GM23338 (cell line): ENCODE measurements at regions not wholly inside any gene's neighbourhood (a gene's known extent, or its start where the extent isn't known, plus 50 kb on each side); places are given as distances from the start of the nearest gene placed in this dataset.

Experiments
- ATAC-seq: fragments of 200-7000 bp; cut with Tn5 transposase; 3 replicates; pipeline ENCODE4 v1.9.1; 2020
- DNase-seq: peaks from one replicate; pipeline ENCODE4 v3.0.0-alpha.2; 2015; ENCODE audit warnings: low spot score
- H2AFZ ChIP-seq: fragments of 200-600 bp; sonication (generic); 2 replicates; pipeline ENCODE4 v1.8.0; 2016; ENCODE audit warnings: antibody characterized with exemption, mild to moderate bottlenecking, moderate library complexity
- H3F3A ChIP-seq: fragments of 200-600 bp; sonication (generic); replicated peaks from 2 replicates; pipeline ENCODE4 v1.8.0; 2017; ENCODE audit warnings: antibody characterized with exemption, mixed run types, low read depth
- H3K27ac ChIP-seq: fragments of 200-600 bp; sonication (generic); 2 replicates; pipeline ENCODE4 v1.6.1; 2016; ENCODE audit warnings: low read depth
- H3K27me3 ChIP-seq: fragments of 200-600 bp; sonication (generic); 2 replicates; pipeline ENCODE4 v1.8.0; 2016; ENCODE audit warnings: mild to moderate bottlenecking, mixed run types, moderate library complexity; ENCODE audit not compliant: insufficient read depth
- H3K36me3 ChIP-seq: fragments of 200-600 bp; sonication (generic); 2 replicates; pipeline ENCODE4 v1.8.0; 2016; ENCODE audit warnings: mild to moderate bottlenecking; ENCODE audit not compliant: insufficient read depth
- H3K4me1 ChIP-seq: fragments of 200-600 bp; sonication (generic); 2 replicates; pipeline ENCODE4 v1.8.0; 2016; ENCODE audit warnings: mild to moderate bottlenecking, moderate library complexity; ENCODE audit not compliant: insufficient read depth
- H3K4me2 ChIP-seq: fragments of 200-600 bp; sonication (generic); 2 replicates; pipeline ENCODE4 v1.7.1; 2017; ENCODE audit warnings: mixed run types
- H3K4me3 ChIP-seq: fragments of 200-600 bp; sonication (generic); 2 replicates; pipeline ENCODE4 v1.6.1; 2016; ENCODE audit warnings: mixed run types
- H3K79me2 ChIP-seq: fragments of 200-600 bp; sonication (generic); replicated peaks from 2 replicates; pipeline ENCODE4 v1.8.0; 2017; ENCODE audit warnings: mild to moderate bottlenecking; ENCODE audit not compliant: insufficient read depth
- H3K9me2 ChIP-seq: fragments of 200-600 bp; sonication (generic); 2 replicates; pipeline ENCODE4 v1.8.0; 2017; ENCODE audit not compliant: insufficient read depth
- H4K20me1 ChIP-seq: fragments of 200-600 bp; sonication (generic); replicated peaks from 2 replicates; pipeline ENCODE4 v1.8.0; 2017; ENCODE audit warnings: mild to moderate bottlenecking; ENCODE audit not compliant: insufficient read depth
- H3K27ac Mint-ChIP-seq: 2 replicates; pipeline ENCODE4 v1.8.0; 2020; ENCODE audit warnings: inconsistent platforms, mild to moderate bottlenecking, moderate library complexity, mixed read lengths
- H3K27me3 Mint-ChIP-seq: 3 replicates; pipeline ENCODE4 v1.8.0; 2022; ENCODE audit warnings: low read depth, mild to moderate bottlenecking, moderate library complexity, mixed read lengths, inconsistent platforms; ENCODE audit not compliant: insufficient read depth, poor library complexity
- H3K36me3 Mint-ChIP-seq: 3 replicates; pipeline ENCODE4 v1.8.0; 2021; ENCODE audit warnings: low read depth, mild to moderate bottlenecking, inconsistent platforms, moderate library complexity, mixed read lengths
- H3K4me1 Mint-ChIP-seq: 3 replicates; pipeline ENCODE4 v1.8.0; 2020; ENCODE audit warnings: mild to moderate bottlenecking, inconsistent platforms, mixed read lengths
- H3K4me3 Mint-ChIP-seq: 3 replicates; pipeline ENCODE4 v1.8.0; 2021; ENCODE audit warnings: moderate library complexity, mild to moderate bottlenecking, inconsistent platforms, mixed read lengths
- H3K9me3 Mint-ChIP-seq: 3 replicates; pipeline ENCODE4 v1.8.0; 2020; ENCODE audit warnings: moderate library complexity, mild to moderate bottlenecking, inconsistent platforms, mixed read lengths
- CREB1 ChIP-seq: fragments of 250-450 bp; sonication (Bioruptor Pico); IDR thresholded peaks from 2 replicates; pipeline ENCODE4 v1.5.0; 2020; ENCODE audit warnings: low read depth, mild to moderate bottlenecking, moderate library complexity
- CTCF ChIP-seq, 2 experiments: fragments of 200-600 bp in 1 of 2; sonication (generic) in 1 of 2; conservative IDR thresholded peaks; 2 replicates each; pipeline versions ENCODE4 v1.5.1 to v1.6.1; 2016 to 2017; ENCODE audit warnings: antibody characterized with exemption in 2 of 2, low read depth in 2 of 2, mild to moderate bottlenecking in 2 of 2, moderate library complexity in 1 of 2
- ETS1 ChIP-seq: IDR thresholded peaks from 2 replicates; pipeline ENCODE4 v1.6.1; 2016; ENCODE audit warnings: antibody characterized with exemption
- EZH2phosphoT487 ChIP-seq: fragments of 200-600 bp; sonication (generic); IDR thresholded peaks from one replicate; pipeline ENCODE4 v1.8.1; 2018; ENCODE audit warnings: antibody characterized with exemption; ENCODE audit not compliant: unreplicated experiment
- JUNB ChIP-seq: IDR thresholded peaks from one replicate; pipeline ENCODE4 v1.6.1; 2016; ENCODE audit warnings: antibody characterized with exemption; ENCODE audit not compliant: unreplicated experiment
- NANOG ChIP-seq: IDR thresholded peaks from 2 replicates; pipeline ENCODE4 v1.6.1; 2016; ENCODE audit warnings: antibody characterized with exemption, borderline replicate concordance
- POLR2AphosphoS5 ChIP-seq: IDR thresholded peaks from 2 replicates; pipeline ENCODE4 v1.6.1; 2016; ENCODE audit warnings: antibody characterized with exemption, low read depth
- REST ChIP-seq: IDR thresholded peaks from one replicate; pipeline ENCODE4 v1.6.1; 2018; ENCODE audit warnings: antibody characterized with exemption; ENCODE audit not compliant: unreplicated experiment
- STAT1 ChIP-seq: IDR thresholded peaks from one replicate; pipeline ENCODE4 v1.6.1; 2016; ENCODE audit warnings: antibody characterized with exemption; ENCODE audit not compliant: unreplicated experiment
- ZNF462 ChIP-seq: fragments of 250-450 bp; sonication (Bioruptor Pico); IDR thresholded peaks from 2 replicates; pipeline ENCODE4 v1.5.0; 2020; ENCODE audit warnings: mild to moderate bottlenecking, moderate library complexity

- no peaks in the 10 kb centered on the region for H3K36me3 ChIP-seq
- no peaks in the 10 kb centered on the region for H3F3A ChIP-seq
- Mint-ChIP-seq H3K27me3 (peaks cover 5% of the 10 kb centered on the region), H3K4me3 (no peak overlapping the region), H3K36me3 (no peaks in the 10 kb centered on the region), H3K9me3 (no peaks in the 10 kb centered on the region; the same call in 2 of the 3 replicates), H3K27ac (no peak overlapping the region), H3K4me1 (no peaks in the 10 kb centered on the region)
- H3K4me1 ChIP-seq = no peaks in the 10 kb centered on the region
- ATAC-seq (no peak), DNase-seq (no peak)
- no peak overlapping the region for H3K4me2 ChIP-seq
- H3K79me2 ChIP-seq = no peaks in the 10 kb centered on the region
- H4K20me1 ChIP-seq = no peaks in the 10 kb centered on the region
- H3K27me3 ChIP-seq = no peaks in the 10 kb centered on the region
- H2AFZ ChIP-seq = no peak overlapping the region
- no peak overlapping the region for H3K4me3 ChIP-seq
- no peak for TF ChIP-seq STAT1
- no peak for TF ChIP-seq JUNB
- TF ChIP-seq REST = no peak
- TF ChIP-seq NANOG = no peak
- no peak for TF ChIP-seq ETS1
- no peak for TF ChIP-seq ZNF462
- TF ChIP-seq EZH2phosphoT487 = no peak
- TF ChIP-seq CTCF (conservative IDR thresholded peaks at IDR 0.05; ENCODE audit: low read depth in 2 of 2) = no peak
- TF ChIP-seq POLR2AphosphoS5 = no peak
- no peak for TF ChIP-seq CREB1
- H3K9me2 ChIP-seq = no peaks in the 10 kb centered on the region
- no peak overlapping the region for H3K27ac ChIP-seq
Measured at GRCh38 chr4:136709897-136710296, 822.4 kb downstream of the PCDH18 start.
